D721Med (cell line): ENCODE measurements at regions not wholly inside any gene's neighbourhood (a gene's known extent, or its start where the extent isn't known, plus 50 kb on each side); places are given as distances from the start of the nearest gene placed in this dataset.

ENCODE experiments used
- DNase-seq: peaks from one replicate; pipeline ENCODE4 v3.0.0; 2011; ENCODE audit warnings: low spot score; ENCODE audit not compliant: insufficient read length
- FAIRE-seq: peaks from 2 replicates; lab custom pipeline; 2011; peaks lifted over from hg19 to GRCh38; lab: Jason Lieb, UNC
- TF ChIP-seq, protein P1 (sequence below): IDR thresholded peaks from 2 replicates; pipeline ENCODE4 v1.5.1; 2012; ENCODE audit warnings: mild to moderate bottlenecking, control low read depth; ENCODE audit not compliant: insufficient read depth; ENCODE audit errors: missing control alignments

- no peak for DNase-seq
- FAIRE-seq, result no peak
- TF ChIP-seq, protein P1, sequence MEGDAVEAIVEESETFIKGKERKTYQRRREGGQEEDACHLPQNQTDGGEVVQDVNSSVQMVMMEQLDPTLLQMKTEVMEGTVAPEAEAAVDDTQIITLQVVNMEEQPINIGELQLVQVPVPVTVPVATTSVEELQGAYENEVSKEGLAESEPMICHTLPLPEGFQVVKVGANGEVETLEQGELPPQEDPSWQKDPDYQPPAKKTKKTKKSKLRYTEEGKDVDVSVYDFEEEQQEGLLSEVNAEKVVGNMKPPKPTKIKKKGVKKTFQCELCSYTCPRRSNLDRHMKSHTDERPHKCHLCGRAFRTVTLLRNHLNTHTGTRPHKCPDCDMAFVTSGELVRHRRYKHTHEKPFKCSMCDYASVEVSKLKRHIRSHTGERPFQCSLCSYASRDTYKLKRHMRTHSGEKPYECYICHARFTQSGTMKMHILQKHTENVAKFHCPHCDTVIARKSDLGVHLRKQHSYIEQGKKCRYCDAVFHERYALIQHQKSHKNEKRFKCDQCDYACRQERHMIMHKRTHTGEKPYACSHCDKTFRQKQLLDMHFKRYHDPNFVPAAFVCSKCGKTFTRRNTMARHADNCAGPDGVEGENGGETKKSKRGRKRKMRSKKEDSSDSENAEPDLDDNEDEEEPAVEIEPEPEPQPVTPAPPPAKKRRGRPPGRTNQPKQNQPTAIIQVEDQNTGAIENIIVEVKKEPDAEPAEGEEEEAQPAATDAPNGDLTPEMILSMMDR, result no peak
Observed at GRCh38 chr9:107972346-107972745, 482.8 kb upstream of the KLF4 start.

DNA sequence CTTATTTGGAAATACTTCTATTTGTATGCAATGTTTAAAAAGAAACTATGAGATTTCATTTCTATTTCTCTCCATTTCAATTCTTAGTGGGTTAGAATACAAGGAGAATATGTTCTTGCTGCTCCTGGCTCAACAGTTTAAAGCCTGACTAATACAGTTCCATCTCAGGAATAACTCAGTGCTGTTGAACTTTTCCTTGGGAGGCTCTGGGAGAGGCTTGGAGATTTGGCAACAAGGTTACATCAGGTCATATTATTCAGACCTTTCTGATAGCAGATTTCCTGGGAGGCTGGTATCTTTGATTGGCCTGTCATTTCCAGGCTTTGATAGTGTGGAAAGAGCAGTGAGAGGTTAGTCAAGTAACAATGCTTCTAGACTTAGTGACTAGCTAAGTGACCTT, 481.7 kb upstream of the KLF4 start:
- TF ChIP-seq, protein P1, result no peak
- DNase-seq (no peak), FAIRE-seq (no peak)

DNA sequence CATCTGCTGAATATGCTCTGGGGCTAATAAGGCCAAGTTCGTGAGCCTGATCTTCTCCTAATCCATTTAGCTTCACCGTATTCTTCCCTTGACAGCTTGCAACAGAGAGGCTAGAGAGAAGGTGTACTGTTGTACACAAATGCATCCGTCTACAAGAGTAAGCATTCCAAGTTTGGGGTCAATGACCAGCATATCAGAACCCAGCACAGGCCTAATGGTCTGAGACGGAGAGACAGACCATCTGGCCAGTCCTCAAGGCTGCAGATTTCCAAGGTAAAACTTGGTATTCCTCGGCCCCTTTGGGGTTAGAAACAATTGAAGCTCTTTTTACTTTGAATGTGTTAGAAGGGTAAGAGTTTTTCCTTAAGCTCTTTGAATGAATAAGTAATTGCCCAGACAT, 481.2 kb upstream of the KLF4 start:
- TF ChIP-seq, protein P1, result no peak
- FAIRE-seq (no peak), DNase-seq (no peak)

- TF ChIP-seq, protein P1, result no peak
- no peak for FAIRE-seq
- DNase-seq, result no peak
Observed at GRCh38 chr9:107969727-107970126, 480.2 kb upstream of the KLF4 start.

DNA sequence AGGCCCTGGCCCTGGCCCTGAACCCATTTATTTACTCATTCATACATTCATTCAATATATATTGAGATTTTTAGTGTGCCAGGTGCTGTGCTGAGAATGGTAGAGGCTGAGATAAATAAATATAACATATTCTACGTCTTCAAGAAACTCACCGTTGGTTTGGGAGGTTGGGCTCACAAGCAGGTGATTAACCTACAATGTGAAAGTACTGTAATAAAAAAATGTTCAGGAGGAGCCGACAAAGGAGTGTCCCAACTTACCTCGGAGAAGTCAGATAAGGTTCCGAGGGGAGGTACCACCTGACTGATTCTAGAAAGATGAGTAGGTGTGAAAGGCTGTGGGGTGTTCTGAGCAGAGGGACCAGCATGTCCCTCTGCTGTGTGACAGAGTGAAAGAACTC, 479.6 kb upstream of the KLF4 start:
- FAIRE-seq, result no peak
- no peak for DNase-seq
- TF ChIP-seq, protein P1, result no peak

DNA sequence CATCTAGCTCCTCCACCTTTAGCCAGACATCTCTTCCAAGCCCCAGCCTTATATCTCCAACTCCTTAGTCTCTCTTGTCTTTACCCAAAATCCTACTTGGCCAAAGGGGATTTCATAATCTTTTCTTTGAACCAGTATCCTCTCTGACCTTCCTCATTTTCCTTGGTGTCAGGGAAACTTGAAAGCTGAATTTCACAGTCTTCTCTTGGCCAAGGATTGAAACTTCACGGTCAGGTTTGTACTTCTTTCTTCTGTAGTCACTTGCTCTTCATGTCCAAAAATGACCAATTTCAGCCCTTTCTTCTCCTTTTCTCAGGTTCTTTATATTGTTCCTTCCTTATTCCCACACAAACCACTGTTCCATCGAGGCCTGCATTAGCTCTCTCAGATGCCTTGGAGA, 473.7 kb upstream of the KLF4 start:
- TF ChIP-seq, protein P1, result no peak
- FAIRE-seq (no peak), DNase-seq (no peak)

GRCh38 chr9:107960916-107961315, 471.3 kb upstream of the KLF4 start:
- TF ChIP-seq, protein P1, result no peak
- FAIRE-seq, result no peak
- no peak for DNase-seq
